AG08395 (cell line): ENCODE measurements at regions not wholly inside any gene's neighbourhood (a gene's known extent, or its start where the extent isn't known, plus 50 kb on each side); places are given as distances from the start of the nearest gene placed in this dataset.

Source experiments
- DNase-seq: peaks from one replicate; pipeline ENCODE4 v3.0.0; 2012; ENCODE audit warnings: mixed read lengths, low spot score

GRCh38 chr13:73514208-73514607, 455.4 kb downstream of the KLF5 start:
- DNase-seq, result no peak

GRCh38 chr13:73513751-73514150, 454.9 kb downstream of the KLF5 start:
- no peak for DNase-seq

GRCh38 chr13:73508841-73509240, 450.0 kb downstream of the KLF5 start:
- no peak for DNase-seq

GRCh38 chr13:73505376-73505890, 446.6 kb downstream of the KLF5 start:
- no peak for DNase-seq

- DNase-seq, result no peak
Observed at GRCh38 chr13:73499695-73500094, 440.9 kb downstream of the KLF5 start.

- no peak for DNase-seq
Observed at GRCh38 chr13:73497430-73497829, 438.6 kb downstream of the KLF5 start.

- no peak for DNase-seq
Observed at GRCh38 chr13:73496711-73497110, 437.9 kb downstream of the KLF5 start.

- no peak for DNase-seq
Observed at GRCh38 chr13:73492811-73493210, 434.0 kb downstream of the KLF5 start.

- DNase-seq, result no peak
Observed at GRCh38 chr13:73482556-73482955, 423.8 kb downstream of the KLF5 start.

- DNase-seq, result no peak
Observed at GRCh38 chr13:73481886-73482445, 423.2 kb downstream of the KLF5 start.

- DNase-seq, result no peak
Observed at GRCh38 chr13:73480779-73481559, 422.2 kb downstream of the KLF5 start.

- no peak for DNase-seq
Observed at GRCh38 chr13:73479856-73480255, 421.1 kb downstream of the KLF5 start.

GRCh38 chr13:73479351-73479750, 420.5 kb downstream of the KLF5 start:
- no peak for DNase-seq

GRCh38 chr13:73477441-73477840, 418.6 kb downstream of the KLF5 start:
- no peak for DNase-seq

GRCh38 chr13:73473016-73473415, 414.2 kb downstream of the KLF5 start:
- DNase-seq, result no peak

- DNase-seq, result no peak
Observed at GRCh38 chr13:73467125-73467524, 408.3 kb downstream of the KLF5 start.

GRCh38 chr13:73466561-73466960, 407.8 kb downstream of the KLF5 start:
- DNase-seq, result no peak

GRCh38 chr13:73465617-73465971, 406.8 kb downstream of the KLF5 start:
- no peak for DNase-seq

- no peak for DNase-seq
Observed at GRCh38 chr13:73464758-73465616, 406.2 kb downstream of the KLF5 start.

- DNase-seq, result no peak
Observed at GRCh38 chr13:73462241-73462640, 403.4 kb downstream of the KLF5 start.

- DNase-seq, result no peak
Observed at GRCh38 chr13:73451221-73452029, 392.6 kb downstream of the KLF5 start.

GRCh38 chr13:73450583-73450982, 391.8 kb downstream of the KLF5 start:
- DNase-seq, result no peak
